Fibroblast of skin of scalp (primary cell): ENCODE measurements at regions not wholly inside any gene's neighbourhood (a gene's known extent, or its start where the extent isn't known, plus 50 kb on each side); places are given as distances from the start of the nearest gene placed in this dataset.

Source experiments
- DNase-seq: peaks from one replicate; pipeline ENCODE4 v3.0.0-alpha.2; 2013

GRCh38 chr17:79273660-79274059 lies 199.0 kb downstream of the ENGASE start:
- no peak for DNase-seq

GRCh38 chr17:79272666-79273219 lies 198.1 kb downstream of the ENGASE start:
- DNase-seq: no peak

- DNase-seq: no peak
These were observed 197.6 kb downstream of the ENGASE start for GRCh38 chr17:79272220-79272619.

GRCh38 chr17:79269620-79270019 lies 195.0 kb downstream of the ENGASE start:
- DNase-seq: no peak

- DNase-seq: no peak
These were observed 188.6 kb downstream of the ENGASE start for GRCh38 chr17:79263191-79263590.

GRCh38 chr17:79262624-79263023 lies 188.0 kb downstream of the ENGASE start:
- DNase-seq: no peak

- DNase-seq: no peak
These were observed 186.9 kb downstream of the ENGASE start for GRCh38 chr17:79261355-79262072.

- DNase-seq: no peak
These were observed 184.2 kb downstream of the ENGASE start for GRCh38 chr17:79258843-79259242.

- no peak for DNase-seq
These were observed 183.4 kb downstream of the ENGASE start for GRCh38 chr17:79258041-79258440.

- no peak for DNase-seq
These were observed 181.4 kb downstream of the ENGASE start for GRCh38 chr17:79255926-79256585.

GRCh38 chr17:79255456-79255855 lies 180.8 kb downstream of the ENGASE start:
- no peak for DNase-seq

GRCh38 chr17:79255046-79255445 lies 180.4 kb downstream of the ENGASE start:
- no peak for DNase-seq

GRCh38 chr17:79252886-79253285 lies 178.3 kb downstream of the ENGASE start:
- no peak for DNase-seq

- DNase-seq: no peak
These were observed 177.2 kb downstream of the ENGASE start for GRCh38 chr17:79251824-79252223.

- no peak for DNase-seq
These were observed 175.4 kb downstream of the ENGASE start for GRCh38 chr17:79249929-79250521.

GRCh38 chr17:79248843-79249493 lies 174.3 kb downstream of the ENGASE start:
- DNase-seq: no peak

GRCh38 chr17:79246225-79247190 lies 171.9 kb downstream of the ENGASE start:
- DNase-seq: no peak

- DNase-seq: no peak
These were observed 170.0 kb downstream of the ENGASE start for GRCh38 chr17:79244665-79245064.

GRCh38 chr17:79243996-79244395 lies 169.4 kb downstream of the ENGASE start:
- no peak for DNase-seq

GRCh38 chr17:79243603-79243990 lies 169.0 kb downstream of the ENGASE start:
- DNase-seq: no peak

- DNase-seq: no peak
These were observed 168.4 kb downstream of the ENGASE start for GRCh38 chr17:79242873-79243602.
